A673 (cell line): ENCODE measurements at regions not wholly inside any gene's neighbourhood (a gene's known extent, or its start where the extent isn't known, plus 50 kb on each side); places are given as distances from the start of the nearest gene placed in this dataset.

Source experiments
- EZH2 ChIP-seq: fragments of 200-600 bp; sonication (generic); IDR thresholded peaks from 2 replicates; pipeline ENCODE4 v1.6.1; 2017; ENCODE audit warnings: borderline replicate concordance, low read depth, mild to moderate bottlenecking, mixed read lengths, antibody characterized with exemption, low read length; ENCODE audit not compliant: poor library complexity, severe bottlenecking
- TF ChIP-seq, protein P1 (sequence below): fragments of 300-800, 200-600 bp; sonication (generic); conservative IDR thresholded peaks from 2 replicates; pipeline ENCODE4 v1.5.1; 2017; ENCODE audit warnings: low read depth, mild to moderate bottlenecking, antibody characterized with exemption, low read length, moderate library complexity, mixed read lengths

DNA sequence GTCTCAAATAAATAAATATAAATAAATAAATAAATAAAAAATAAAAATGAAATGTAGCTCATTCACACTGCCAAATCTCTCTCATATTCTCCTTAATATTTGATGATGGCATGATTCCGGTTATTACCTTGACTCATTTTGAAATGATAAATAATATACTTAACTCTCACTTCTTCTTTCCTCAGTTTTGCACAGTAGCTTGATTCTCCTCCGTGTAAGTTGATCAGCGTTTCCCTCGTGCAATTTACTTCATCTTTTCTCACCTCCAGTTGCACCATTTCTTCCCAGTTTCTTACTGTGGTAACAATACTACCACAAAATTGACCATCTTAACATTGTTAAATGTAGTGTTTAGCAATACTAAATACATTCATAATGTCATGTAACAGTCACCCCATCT, 111.6 kb downstream of the RIPK4 start:
- TF ChIP-seq, protein P1, sequence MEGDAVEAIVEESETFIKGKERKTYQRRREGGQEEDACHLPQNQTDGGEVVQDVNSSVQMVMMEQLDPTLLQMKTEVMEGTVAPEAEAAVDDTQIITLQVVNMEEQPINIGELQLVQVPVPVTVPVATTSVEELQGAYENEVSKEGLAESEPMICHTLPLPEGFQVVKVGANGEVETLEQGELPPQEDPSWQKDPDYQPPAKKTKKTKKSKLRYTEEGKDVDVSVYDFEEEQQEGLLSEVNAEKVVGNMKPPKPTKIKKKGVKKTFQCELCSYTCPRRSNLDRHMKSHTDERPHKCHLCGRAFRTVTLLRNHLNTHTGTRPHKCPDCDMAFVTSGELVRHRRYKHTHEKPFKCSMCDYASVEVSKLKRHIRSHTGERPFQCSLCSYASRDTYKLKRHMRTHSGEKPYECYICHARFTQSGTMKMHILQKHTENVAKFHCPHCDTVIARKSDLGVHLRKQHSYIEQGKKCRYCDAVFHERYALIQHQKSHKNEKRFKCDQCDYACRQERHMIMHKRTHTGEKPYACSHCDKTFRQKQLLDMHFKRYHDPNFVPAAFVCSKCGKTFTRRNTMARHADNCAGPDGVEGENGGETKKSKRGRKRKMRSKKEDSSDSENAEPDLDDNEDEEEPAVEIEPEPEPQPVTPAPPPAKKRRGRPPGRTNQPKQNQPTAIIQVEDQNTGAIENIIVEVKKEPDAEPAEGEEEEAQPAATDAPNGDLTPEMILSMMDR, result no peak
- TF ChIP-seq EZH2, result no peak
